ENCODE measurements at regions not wholly inside any gene's neighbourhood (a gene's known extent, or its start where the extent isn't known, plus 50 kb on each side); places are given as distances from the start of the nearest gene placed in this dataset.

- no peak overlapping the region for H3K4me3 ChIP-seq (ENCODE audit: low read length)
- TF ChIP-seq, protein P1, sequence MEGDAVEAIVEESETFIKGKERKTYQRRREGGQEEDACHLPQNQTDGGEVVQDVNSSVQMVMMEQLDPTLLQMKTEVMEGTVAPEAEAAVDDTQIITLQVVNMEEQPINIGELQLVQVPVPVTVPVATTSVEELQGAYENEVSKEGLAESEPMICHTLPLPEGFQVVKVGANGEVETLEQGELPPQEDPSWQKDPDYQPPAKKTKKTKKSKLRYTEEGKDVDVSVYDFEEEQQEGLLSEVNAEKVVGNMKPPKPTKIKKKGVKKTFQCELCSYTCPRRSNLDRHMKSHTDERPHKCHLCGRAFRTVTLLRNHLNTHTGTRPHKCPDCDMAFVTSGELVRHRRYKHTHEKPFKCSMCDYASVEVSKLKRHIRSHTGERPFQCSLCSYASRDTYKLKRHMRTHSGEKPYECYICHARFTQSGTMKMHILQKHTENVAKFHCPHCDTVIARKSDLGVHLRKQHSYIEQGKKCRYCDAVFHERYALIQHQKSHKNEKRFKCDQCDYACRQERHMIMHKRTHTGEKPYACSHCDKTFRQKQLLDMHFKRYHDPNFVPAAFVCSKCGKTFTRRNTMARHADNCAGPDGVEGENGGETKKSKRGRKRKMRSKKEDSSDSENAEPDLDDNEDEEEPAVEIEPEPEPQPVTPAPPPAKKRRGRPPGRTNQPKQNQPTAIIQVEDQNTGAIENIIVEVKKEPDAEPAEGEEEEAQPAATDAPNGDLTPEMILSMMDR (IDR thresholded peaks at IDR 0.05; ENCODE audit: insufficient read depth, low read depth, low read length, missing control alignments): no peak
- DNase-seq (ENCODE audit: low read depth): no peak
Observed at GRCh38 chr10:6892864-6893263, 312.8 kb upstream of the PRKCQ start.

GRCh38 chr10:6891924-6892323, 311.8 kb upstream of the PRKCQ start:
- TF ChIP-seq, protein P1 (IDR thresholded peaks at IDR 0.05; ENCODE audit: insufficient read depth, low read depth, low read length, missing control alignments): no peak
- no peak for DNase-seq (ENCODE audit: low read depth)
- no peak overlapping the region for H3K4me3 ChIP-seq (ENCODE audit: low read length)

DNA sequence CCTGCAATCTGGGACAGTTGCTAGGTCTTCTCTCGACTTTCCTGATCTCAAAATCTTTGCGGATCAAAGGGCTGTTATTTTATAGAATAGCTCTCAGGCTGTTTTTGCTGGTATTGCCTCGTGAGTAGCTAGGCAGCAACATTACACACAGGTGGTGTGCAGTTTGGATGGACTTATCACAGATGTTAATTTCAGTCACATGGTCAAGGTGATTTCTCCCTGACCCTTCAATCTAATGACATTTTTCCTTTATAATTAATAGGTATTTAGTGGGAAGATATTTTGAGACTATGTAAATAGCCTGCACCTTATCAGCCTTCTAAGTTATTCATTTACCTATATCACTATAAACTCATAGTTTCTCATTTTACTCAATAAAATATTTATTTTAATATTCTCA, 309.6 kb upstream of the PRKCQ start:
- no peak overlapping the region for H3K4me3 ChIP-seq (ENCODE audit: low read length)
- TF ChIP-seq, protein P1 (IDR thresholded peaks at IDR 0.05; ENCODE audit: insufficient read depth, low read depth, low read length, missing control alignments): no peak
- DNase-seq (ENCODE audit: low read depth): no peak

GRCh38 chr10:6888434-6888833, 308.4 kb upstream of the PRKCQ start:
- no peak overlapping the region for H3K4me3 ChIP-seq (ENCODE audit: low read length)
- DNase-seq (ENCODE audit: low read depth): no peak
- TF ChIP-seq, protein P1 (IDR thresholded peaks at IDR 0.05; ENCODE audit: insufficient read depth, low read depth, low read length, missing control alignments): no peak

- no peak for DNase-seq (ENCODE audit: low read depth)
- no peak overlapping the region for H3K4me3 ChIP-seq (ENCODE audit: low read length)
- TF ChIP-seq, protein P1 (IDR thresholded peaks at IDR 0.05; ENCODE audit: insufficient read depth, low read depth, low read length, missing control alignments): no peak
Observed at GRCh38 chr10:6885284-6885683, 305.2 kb upstream of the PRKCQ start.

GRCh38 chr10:6881987-6882386, 301.9 kb upstream of the PRKCQ start:
- TF ChIP-seq, protein P1 (IDR thresholded peaks at IDR 0.05; ENCODE audit: insufficient read depth, low read depth, low read length, missing control alignments): no peak
- DNase-seq (ENCODE audit: low read depth): no peak
- no peak overlapping the region for H3K4me3 ChIP-seq (ENCODE audit: low read length)

DNA sequence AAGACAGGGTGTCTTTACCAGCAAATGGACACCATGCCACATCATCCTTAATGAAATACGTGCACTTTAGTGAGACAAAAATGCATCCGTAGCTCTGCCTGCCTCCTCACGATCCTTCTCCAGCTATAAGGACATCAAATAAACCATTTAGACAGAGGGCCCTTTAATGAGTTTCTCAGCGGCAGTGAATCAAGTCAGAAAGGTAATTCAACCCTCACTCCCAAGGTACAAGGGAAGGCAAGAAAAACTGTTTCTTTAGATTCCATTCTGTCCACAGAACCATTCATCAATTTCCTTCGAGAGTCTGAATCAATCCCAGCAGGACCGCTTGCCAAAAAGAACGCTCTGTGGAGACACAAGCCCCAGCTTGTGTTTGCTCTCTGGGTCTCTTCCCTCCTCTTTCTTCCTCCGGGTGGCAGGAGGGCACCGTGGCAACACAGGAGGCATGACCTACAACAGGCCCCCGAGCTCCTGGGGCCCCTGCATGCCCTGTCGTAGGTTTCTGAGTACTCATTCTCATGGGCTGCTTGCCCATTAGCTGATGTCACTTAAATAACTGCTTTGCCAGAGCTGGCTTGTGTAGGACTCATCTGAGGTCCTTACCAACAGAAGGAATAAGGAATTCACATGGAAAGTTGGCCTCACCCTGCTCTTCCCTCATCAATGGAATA, 297.8 kb upstream of the PRKCQ start:
- H3K4me3 ChIP-seq (ENCODE audit: low read length): no peak overlapping the region
- TF ChIP-seq, protein P1 (IDR thresholded peaks at IDR 0.05; ENCODE audit: insufficient read depth, low read depth, low read length, missing control alignments): no peak
- peak; percentile 3 for DNase-seq (ENCODE audit: low read depth)

Measured in epithelial cell of esophagus (primary cell).